Endothelial cell (in vitro differentiated cells): ENCODE measurements at regions not wholly inside any gene's neighbourhood (a gene's known extent, or its start where the extent isn't known, plus 50 kb on each side); places are given as distances from the start of the nearest gene placed in this dataset.

Experiments used
- DNase-seq: peaks from one replicate; pipeline ENCODE4 v3.0.0; 2021; ENCODE audit warnings: low spot score
- H3K27ac Mint-ChIP-seq: one replicate; pipeline ENCODE4 v1.8.0; 2021; ENCODE audit warnings: mixed read lengths, inconsistent platforms; ENCODE audit not compliant: unreplicated experiment
- H3K27me3 Mint-ChIP-seq: one replicate; pipeline ENCODE4 v1.8.0; 2021; ENCODE audit warnings: mild to moderate bottlenecking, moderate library complexity, mixed read lengths, inconsistent platforms; ENCODE audit not compliant: unreplicated experiment
- H3K36me3 Mint-ChIP-seq: one replicate; pipeline ENCODE4 v1.8.0; 2021; ENCODE audit warnings: mild to moderate bottlenecking, low read depth, mixed read lengths, inconsistent platforms; ENCODE audit not compliant: unreplicated experiment
- H3K4me1 Mint-ChIP-seq: one replicate; pipeline ENCODE4 v1.8.0; 2021; ENCODE audit warnings: mild to moderate bottlenecking, mixed read lengths, inconsistent platforms; ENCODE audit not compliant: unreplicated experiment
- H3K4me3 Mint-ChIP-seq: one replicate; pipeline ENCODE4 v1.8.0; 2021; ENCODE audit warnings: mild to moderate bottlenecking, mixed read lengths, inconsistent platforms; ENCODE audit not compliant: unreplicated experiment
- H3K9me3 Mint-ChIP-seq: one replicate; pipeline ENCODE4 v1.8.0; 2021; ENCODE audit warnings: mixed read lengths, inconsistent platforms; ENCODE audit not compliant: unreplicated experiment
- TF ChIP-seq, protein P1 (sequence below): fragments of 200-600 bp; sonication (generic); IDR thresholded peaks from one replicate; pipeline ENCODE4 v1.5.0; 2021; ENCODE audit warnings: antibody characterized with exemption; ENCODE audit not compliant: unreplicated experiment

DNA sequence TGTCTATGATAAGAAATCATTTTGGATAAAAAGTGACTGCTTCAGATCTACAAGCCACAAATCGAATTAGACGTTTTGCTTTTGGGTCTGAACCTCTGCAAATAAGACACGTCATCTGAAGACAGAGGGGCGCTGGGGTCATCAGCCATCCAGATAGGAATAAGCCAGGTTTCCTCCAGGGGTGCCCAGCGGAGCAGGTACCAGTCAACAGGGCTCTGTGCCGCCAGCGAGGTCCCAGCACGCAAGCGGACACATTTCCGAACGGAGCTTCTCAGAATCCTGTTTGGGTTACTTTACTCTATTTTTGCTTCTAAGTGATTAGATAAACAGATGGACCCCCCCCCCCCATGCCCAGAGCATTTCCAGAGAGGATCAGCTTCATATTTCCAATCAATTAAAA, 873.8 kb downstream of the BRD1 start:
- no peak for DNase-seq
- H3K4me3 Mint-ChIP-seq: no peak overlapping the region
- H3K27ac Mint-ChIP-seq: no peak overlapping the region
- TF ChIP-seq, protein P1, sequence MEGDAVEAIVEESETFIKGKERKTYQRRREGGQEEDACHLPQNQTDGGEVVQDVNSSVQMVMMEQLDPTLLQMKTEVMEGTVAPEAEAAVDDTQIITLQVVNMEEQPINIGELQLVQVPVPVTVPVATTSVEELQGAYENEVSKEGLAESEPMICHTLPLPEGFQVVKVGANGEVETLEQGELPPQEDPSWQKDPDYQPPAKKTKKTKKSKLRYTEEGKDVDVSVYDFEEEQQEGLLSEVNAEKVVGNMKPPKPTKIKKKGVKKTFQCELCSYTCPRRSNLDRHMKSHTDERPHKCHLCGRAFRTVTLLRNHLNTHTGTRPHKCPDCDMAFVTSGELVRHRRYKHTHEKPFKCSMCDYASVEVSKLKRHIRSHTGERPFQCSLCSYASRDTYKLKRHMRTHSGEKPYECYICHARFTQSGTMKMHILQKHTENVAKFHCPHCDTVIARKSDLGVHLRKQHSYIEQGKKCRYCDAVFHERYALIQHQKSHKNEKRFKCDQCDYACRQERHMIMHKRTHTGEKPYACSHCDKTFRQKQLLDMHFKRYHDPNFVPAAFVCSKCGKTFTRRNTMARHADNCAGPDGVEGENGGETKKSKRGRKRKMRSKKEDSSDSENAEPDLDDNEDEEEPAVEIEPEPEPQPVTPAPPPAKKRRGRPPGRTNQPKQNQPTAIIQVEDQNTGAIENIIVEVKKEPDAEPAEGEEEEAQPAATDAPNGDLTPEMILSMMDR: no peak
- H3K27me3 Mint-ChIP-seq: peaks cover 1% of the 10 kb centered on the region
- no peaks in the 10 kb centered on the region for H3K9me3 Mint-ChIP-seq
- no peaks in the 10 kb centered on the region for H3K4me1 Mint-ChIP-seq
- H3K36me3 Mint-ChIP-seq: peaks cover 3% of the 10 kb centered on the region

DNA sequence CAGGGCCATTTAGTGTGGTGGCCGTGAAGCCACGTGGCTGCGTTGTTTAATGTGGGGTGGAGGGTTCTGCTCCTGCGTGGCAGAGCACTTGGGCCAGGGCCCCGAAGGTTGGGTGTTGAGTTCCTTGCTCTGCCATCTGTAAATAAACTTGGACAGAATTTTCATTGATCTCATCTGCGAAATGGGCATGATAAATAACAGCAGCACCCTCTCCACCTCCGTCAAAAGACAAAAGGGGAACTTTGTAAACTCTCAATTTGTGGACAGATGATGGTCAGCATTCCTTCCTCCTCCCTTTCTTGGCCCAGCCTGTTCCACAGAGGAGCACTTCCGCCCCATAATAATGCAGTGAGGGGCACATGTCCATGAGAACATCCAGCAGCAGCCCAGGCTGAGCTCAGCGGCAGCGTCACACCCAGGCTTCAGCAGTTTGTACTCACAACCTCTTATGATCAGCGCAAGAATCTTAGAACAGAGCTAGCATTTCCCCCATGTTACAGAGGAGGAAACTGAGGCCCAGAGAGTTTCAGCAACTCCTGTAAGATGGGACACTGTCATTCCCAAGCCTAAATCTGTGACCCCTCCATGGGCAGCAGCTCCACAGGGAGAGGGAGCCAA, 874.5 kb downstream of the BRD1 start:
- Mint-ChIP-seq H3K4me1 (no peaks in the 10 kb centered on the region), H3K4me3 (no peak overlapping the region), H3K36me3 (peaks cover 3% of the 10 kb centered on the region), H3K27me3 (peaks cover 3% of the 10 kb centered on the region), H3K9me3 (no peaks in the 10 kb centered on the region), H3K27ac (no peak overlapping the region)
- TF ChIP-seq, protein P1: no peak
- no peak for DNase-seq

DNA sequence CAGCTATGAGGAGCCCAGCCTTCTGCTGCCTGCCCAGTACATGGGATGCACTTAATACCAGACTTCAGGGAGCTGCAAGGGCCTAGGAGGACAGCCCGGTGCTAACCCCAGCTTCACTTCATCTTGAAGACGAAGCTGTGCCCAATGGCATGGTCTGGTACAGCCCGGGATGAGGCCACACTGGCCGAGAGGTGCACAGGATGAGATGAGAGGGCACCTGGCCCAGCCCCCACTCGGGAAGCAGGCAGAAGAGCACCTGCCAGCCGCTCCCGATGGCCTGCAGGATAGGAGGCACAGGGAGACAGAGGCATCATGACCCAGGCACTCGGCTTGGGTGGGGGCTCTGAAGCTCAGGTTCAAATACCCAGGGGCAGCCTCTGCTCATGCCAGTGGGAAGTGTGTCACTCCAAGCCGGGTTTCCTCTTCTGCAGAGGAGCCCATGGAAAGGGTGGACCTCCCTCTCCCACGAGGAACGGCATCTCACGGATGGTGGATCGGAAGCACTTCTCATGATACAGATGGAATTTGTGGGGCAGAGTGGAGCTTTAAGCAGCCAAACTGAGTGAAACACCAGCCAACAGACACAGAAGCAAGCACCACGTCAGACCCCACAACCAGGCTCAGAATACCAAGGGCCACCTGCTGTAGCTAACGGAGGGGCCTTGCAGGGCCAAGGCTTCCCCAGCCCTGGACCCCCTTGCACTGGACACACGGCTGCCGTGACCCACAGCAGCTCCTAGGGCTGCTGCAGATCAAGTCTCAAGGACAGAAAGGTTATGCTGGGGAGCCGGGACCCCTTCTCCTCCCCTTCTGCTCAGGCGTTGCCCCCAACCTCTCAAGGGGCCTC, 875.2 kb downstream of the BRD1 start:
- H3K36me3 Mint-ChIP-seq: peaks cover 3% of the 10 kb centered on the region
- H3K4me1 Mint-ChIP-seq: no peaks in the 10 kb centered on the region
- TF ChIP-seq, protein P1: no peak
- H3K9me3 Mint-ChIP-seq: no peaks in the 10 kb centered on the region
- peaks cover 5% of the 10 kb centered on the region for H3K27me3 Mint-ChIP-seq
- no peak overlapping the region for H3K27ac Mint-ChIP-seq
- no peak for DNase-seq
- H3K4me3 Mint-ChIP-seq: no peak overlapping the region

DNA sequence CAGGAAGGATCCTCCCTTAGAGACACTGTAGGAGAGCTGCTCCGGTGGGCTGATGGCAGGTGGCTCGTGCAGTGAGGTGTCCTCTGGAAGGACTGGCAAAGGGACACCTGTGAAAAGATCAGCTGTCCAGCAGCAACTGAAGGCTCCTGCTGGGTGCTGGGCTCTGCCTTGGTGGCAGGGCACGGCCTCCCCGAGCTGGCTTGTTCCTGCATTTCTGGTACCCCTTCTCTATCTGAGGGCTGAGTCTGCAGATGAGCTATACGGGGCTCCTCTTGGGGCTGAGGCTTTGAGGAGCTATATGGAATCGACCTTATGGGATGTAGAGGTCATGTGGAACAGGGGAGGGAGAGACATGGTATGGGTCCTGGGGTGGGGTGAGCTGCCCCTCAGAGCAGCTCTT, 875.8 kb downstream of the BRD1 start:
- Mint-ChIP-seq H3K4me1 (no peaks in the 10 kb centered on the region), H3K9me3 (no peaks in the 10 kb centered on the region), H3K27ac (no peak overlapping the region), H3K36me3 (peaks cover under 1% of the 10 kb centered on the region), H3K27me3 (peaks cover 5% of the 10 kb centered on the region), H3K4me3 (no peak overlapping the region)
- TF ChIP-seq, protein P1: no peak
- no peak for DNase-seq
